ENCODE measurements at regions not wholly inside any gene's neighbourhood (a gene's known extent, or its start where the extent isn't known, plus 50 kb on each side); places are given as distances from the start of the nearest gene placed in this dataset.

- no peaks in the 10 kb centered on the region for H3K9me3 ChIP-seq
- no peaks in the 10 kb centered on the region for H3K27me3 ChIP-seq (ENCODE audit: low read depth)
- no peaks in the 10 kb centered on the region for H3K36me3 ChIP-seq
- no peak overlapping the region for H3K4me3 ChIP-seq
- DNase-seq, result no peak
- intact Hi-C loops (cut with DNase I), result no loop called here
- no peak overlapping the region for H3K27ac ChIP-seq
- no peak for ATAC-seq
- no peaks in the 10 kb centered on the region for H3K4me1 ChIP-seq
- no peak for TF ChIP-seq CTCF (IDR thresholded peaks at IDR 0.05)
Measured at GRCh38 chr3:107142786-107143575, 234.3 kb upstream of the CCDC54 start.

- no peak overlapping the region for H3K27ac ChIP-seq
- H3K36me3 ChIP-seq, result no peaks in the 10 kb centered on the region
- H3K4me3 ChIP-seq, result no peak overlapping the region
- H3K9me3 ChIP-seq, result no peaks in the 10 kb centered on the region
- intact Hi-C loops (cut with DNase I), result no loop called here
- ATAC-seq (no peak), DNase-seq (no peak)
- H3K27me3 ChIP-seq (ENCODE audit: low read depth), result no peaks in the 10 kb centered on the region
- H3K4me1 ChIP-seq, result no peaks in the 10 kb centered on the region
- TF ChIP-seq CTCF (IDR thresholded peaks at IDR 0.05), result no peak
Measured at GRCh38 chr3:107150675-107151074, 226.6 kb upstream of the CCDC54 start.

GRCh38 chr3:107153981-107154380, 223.3 kb upstream of the CCDC54 start:
- TF ChIP-seq CTCF (IDR thresholded peaks at IDR 0.05), result no peak
- no peak for DNase-seq

GRCh38 chr3:107172411-107172810, 204.8 kb upstream of the CCDC54 start:
- H3K9me3 ChIP-seq, result peaks cover 10% of the 10 kb centered on the region
- H3K4me3 ChIP-seq, result no peak overlapping the region
- H3K4me1 ChIP-seq, result no peaks in the 10 kb centered on the region
- no peaks in the 10 kb centered on the region for H3K27me3 ChIP-seq (ENCODE audit: low read depth)
- H3K27ac ChIP-seq, result no peak overlapping the region
- intact Hi-C loops (cut with DNase I), result no loop called here
- no peak for DNase-seq
- no peaks in the 10 kb centered on the region for H3K36me3 ChIP-seq
- no peak for ATAC-seq
- TF ChIP-seq CTCF (IDR thresholded peaks at IDR 0.05), result no peak

More at GRCh38 chr3:107153981-107154380, 223.3 kb upstream of the CCDC54 start:
- Histone ChIP-seq H3K36me3 (no peaks in the 10 kb centered on the region), H3K4me3 (no peak overlapping the region), H3K4me1 (no peaks in the 10 kb centered on the region), H3K27me3 (ENCODE audit: low read depth) (no peaks in the 10 kb centered on the region), H3K27ac (no peak overlapping the region), H3K9me3 (peaks cover 21% of the 10 kb centered on the region)
- intact Hi-C loops (cut with DNase I), result no loop called here
- ATAC-seq, result no peak

- no peak for TF ChIP-seq CTCF (IDR thresholded peaks at IDR 0.05)
- H3K27ac ChIP-seq, result no peak overlapping the region
- no peaks in the 10 kb centered on the region for H3K27me3 ChIP-seq (ENCODE audit: low read depth)
- H3K36me3 ChIP-seq, result no peaks in the 10 kb centered on the region
- ATAC-seq, result no peak
- intact Hi-C loops (cut with DNase I), result no loop called here
- DNase-seq, result no peak
- H3K9me3 ChIP-seq, result no peaks in the 10 kb centered on the region
- H3K4me1 ChIP-seq, result no peaks in the 10 kb centered on the region
- H3K4me3 ChIP-seq, result no peak overlapping the region
Measured at GRCh38 chr3:107184375-107184774, 192.9 kb upstream of the CCDC54 start.

All from lower lobe of right lung (tissue), 2 donors.